A549 (cell line): ENCODE measurements at regions not wholly inside any gene's neighbourhood (a gene's known extent, or its start where the extent isn't known, plus 50 kb on each side); places are given as distances from the start of the nearest gene placed in this dataset.

Source experiments
- ATAC-seq, 2 experiments: fragments of 200-7000 bp in 1 of 2; fragments of >200 bp in 1 of 2; cut with Nextera tagmentation in 1 of 2; cut with Tn5 transposase in 1 of 2; 3 replicates each; pipeline versions ENCODE4 v1.8.0 to v1.9.1; 2018 to 2020; ENCODE audit warnings: mild to moderate bottlenecking in 1 of 2, moderate library complexity in 1 of 2
- CTCF ChIA-PET: fragments of 300-600 bp; sonication (Branson Sonifier 250); formaldehyde crosslinking; extraction: SDS; loops from one replicate; lab custom pipeline; 2021; ENCODE audit warnings: antibody characterized with exemption, inconsistent platforms; lab: Yijun Ruan, JAX
- POLR2A ChIA-PET: fragments of 350-600 bp; formaldehyde crosslinking; extraction: SDS; loops from one replicate; lab custom pipeline; 2021; ENCODE audit warnings: antibody characterized with exemption, inconsistent platforms; lab: Yijun Ruan, JAX
- DNase-seq, 2 experiments: peaks; one replicate each; pipeline versions ENCODE4 v3.0.0 to v3.0.0-alpha.2; 2011 to 2016; ENCODE audit warnings: low read depth in 1 of 2, low spot score in 1 of 2
- FAIRE-seq: peaks from 2 replicates; lab custom pipeline; 2011; peaks lifted over from hg19 to GRCh38; lab: Jason Lieb, UNC
- H3K27ac ChIP-seq, 2 experiments: fragments of >200 bp; sonication (Bioruptor Twin); formaldehyde crosslinking; 3 replicates each; pipeline ENCODE4 v1.5.1; 2016 to 2017
- H3K4me1 ChIP-seq: fragments of >200 bp; sonication (Bioruptor Twin); formaldehyde crosslinking; 3 replicates; pipeline ENCODE4 v1.6.1; 2016
- H3K4me2 ChIP-seq: fragments of >200 bp; sonication (Bioruptor Twin); formaldehyde crosslinking; 3 replicates; pipeline ENCODE4 v1.6.1; 2016
- H3K4me3 ChIP-seq: fragments of >200 bp; sonication (Bioruptor Twin); formaldehyde crosslinking; 3 replicates; pipeline ENCODE4 v1.5.1; 2016
- H3K9me3 ChIP-seq: fragments of >200 bp; sonication (Bioruptor Twin); formaldehyde crosslinking; 3 replicates; pipeline ENCODE4 v1.6.1; 2016
- CBX2 ChIP-seq: fragments of 200-600 bp; sonication (generic); IDR thresholded peaks from 2 replicates; pipeline ENCODE4 v1.6.1; 2016; ENCODE audit warnings: low read depth, mild to moderate bottlenecking, borderline replicate concordance
- CBX8 ChIP-seq: fragments of 200-600 bp; sonication (generic); IDR thresholded peaks from 2 replicates; pipeline ENCODE4 v1.6.1; 2016
- CHD4 ChIP-seq: fragments of 200-600 bp; sonication (generic); IDR thresholded peaks from 2 replicates; pipeline ENCODE4 v1.6.1; 2016; ENCODE audit warnings: antibody characterized with exemption, mild to moderate bottlenecking, borderline replicate concordance
- EHMT2 ChIP-seq: fragments of 200-600 bp; sonication (generic); IDR thresholded peaks from 2 replicates; pipeline ENCODE4 v1.6.1; 2016; ENCODE audit warnings: antibody characterized with exemption, low read depth, mild to moderate bottlenecking, moderate library complexity
- EP300 ChIP-seq, 2 experiments: fragments of >200 bp; sonication (Bioruptor Twin); formaldehyde crosslinking; IDR thresholded peaks; 2 replicates in 1 of 2; 3 replicates in 1 of 2; pipeline ENCODE4 v1.6.1; 2016 to 2017
- FOXS1 ChIP-seq: fragments of 250-450 bp; sonication (Bioruptor Pico); IDR thresholded peaks from 2 replicates; pipeline ENCODE4 v1.5.0; 2020; ENCODE audit warnings: mild to moderate bottlenecking, moderate library complexity
- HDAC2 ChIP-seq: fragments of 200-600 bp; sonication (generic); IDR thresholded peaks from 2 replicates; pipeline ENCODE4 v1.6.1; 2016
- HES2 ChIP-seq: fragments of >200 bp; sonication (Bioruptor Twin); formaldehyde crosslinking; IDR thresholded peaks from 2 replicates; pipeline ENCODE4 v1.6.1; 2016
- KDM1A ChIP-seq: fragments of 200-600 bp; sonication (generic); IDR thresholded peaks from 2 replicates; pipeline ENCODE4 v1.6.1; 2016; ENCODE audit warnings: low read depth, mild to moderate bottlenecking
- MAFK ChIP-seq: fragments of 450-650 bp; IDR thresholded peaks from 2 replicates; pipeline ENCODE4 v1.6.1; 2014; ENCODE audit not compliant: partially characterized antibody
- MAZ ChIP-seq: fragments of 150-350 bp; IDR thresholded peaks from 2 replicates; pipeline ENCODE4 v1.6.1; 2014; ENCODE audit warnings: antibody characterized with exemption, low read depth, low read length, borderline replicate concordance
- NPAS2 ChIP-seq: fragments of 250-450 bp; sonication (Bioruptor Pico); IDR thresholded peaks from 2 replicates; pipeline ENCODE4 v1.8.0; 2022; ENCODE audit warnings: mild to moderate bottlenecking, moderate library complexity, borderline replicate concordance
- PBX3 ChIP-seq: IDR thresholded peaks from 2 replicates; pipeline ENCODE4 v1.6.1; 2012
- POLR2A ChIP-seq: IDR thresholded peaks from 2 replicates; pipeline ENCODE4 v1.6.1; 2012; ENCODE audit warnings: mild to moderate bottlenecking, low read length
- RARB ChIP-seq: fragments of 250-450 bp; sonication (Bioruptor Pico); IDR thresholded peaks from 2 replicates; pipeline ENCODE4 v1.8.0; 2021; ENCODE audit warnings: mild to moderate bottlenecking, moderate library complexity
- RCOR1 ChIP-seq: fragments of 150-350 bp; IDR thresholded peaks from 2 replicates; pipeline ENCODE4 v1.6.1; 2014; ENCODE audit warnings: antibody characterized with exemption, low read length, low read depth
- SMC3 ChIP-seq: fragments of >200 bp; sonication (Bioruptor Twin); formaldehyde crosslinking; IDR thresholded peaks from 3 replicates; pipeline ENCODE4 v1.6.1; 2018; ENCODE audit warnings: inconsistent platforms
- SREBF2 ChIP-seq: fragments of 450-650 bp; IDR thresholded peaks from 2 replicates; pipeline ENCODE4 v1.6.1; 2014; ENCODE audit warnings: mild to moderate bottlenecking, moderate library complexity
- TFCP2L1 ChIP-seq: fragments of 250-450 bp; sonication (Bioruptor Pico); IDR thresholded peaks from 2 replicates; pipeline ENCODE4 v1.5.0; 2021; ENCODE audit warnings: mild to moderate bottlenecking
- TP53 ChIP-seq: fragments of 250-450 bp; sonication (Bioruptor Pico); IDR thresholded peaks from 2 replicates; pipeline ENCODE4 v1.5.0; 2021; ENCODE audit warnings: mild to moderate bottlenecking, moderate library complexity
- ZC3H11A ChIP-seq: fragments of 450-650 bp; IDR thresholded peaks from 2 replicates; pipeline ENCODE4 v1.6.1; 2014; ENCODE audit warnings: antibody characterized with exemption, mild to moderate bottlenecking
- WGBS: methylation state at CpG from one replicate; pipeline ENCODE4 v1.1.6; 2017; ENCODE audit errors: missing lambda C conversion rate; 5-methylcytosine and 5-hydroxymethylcytosine counted together
- TF ChIP-seq, protein P1 (sequence below): fragments of >200 bp; sonication (Bioruptor Twin); formaldehyde crosslinking; IDR thresholded peaks from 3 replicates; pipeline ENCODE4 v1.5.1; 2016
- TF ChIP-seq, protein P2 (sequence below): fragments of 250-450 bp; sonication (Bioruptor Pico); IDR thresholded peaks from 2 replicates; pipeline ENCODE4 v1.5.0; 2020; ENCODE audit warnings: low read depth, mild to moderate bottlenecking, moderate library complexity

DNA sequence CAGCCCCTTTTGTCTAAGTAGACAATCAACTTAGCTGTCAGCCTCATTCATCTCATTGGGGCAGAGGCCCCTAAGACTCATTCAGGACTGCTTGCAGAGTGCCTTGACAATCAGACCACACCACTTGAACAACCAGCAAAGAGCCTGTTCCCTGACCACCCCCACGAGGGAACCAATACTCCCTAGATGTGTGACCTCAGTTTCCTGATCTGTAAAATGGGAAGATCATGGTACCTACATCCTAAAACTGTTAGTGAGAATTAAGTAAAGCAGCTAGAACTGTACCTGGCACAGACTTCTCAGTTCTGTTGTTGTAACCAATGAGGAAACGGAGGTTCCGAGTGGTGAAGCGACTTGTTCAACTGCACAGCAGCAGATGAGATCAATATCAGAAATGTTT, 298.5 kb downstream of the RRAGC start:
- H3K4me3 ChIP-seq, result no peak overlapping the region
- H3K4me2 ChIP-seq, result no peak overlapping the region
- no peaks in the 10 kb centered on the region for H3K4me1 ChIP-seq
- CTCF ChIA-PET, result no interaction called here
- 66% methylated on average over 4 of the region's 4 CpGs for WGBS
- ATAC-seq (no peak), DNase-seq (no peak), FAIRE-seq (no peak)
- POLR2A ChIA-PET, result no interaction called here
- H3K9me3 ChIP-seq, result no peaks in the 10 kb centered on the region
- TF ChIP-seq MAZ (no peak), EHMT2 (no peak), PBX3 (no peak), POLR2A (no peak), RCOR1 (no peak), NPAS2 (CRISPR knock-in tag) (no peak)
- H3K27ac ChIP-seq, result no peak overlapping the region

DNA sequence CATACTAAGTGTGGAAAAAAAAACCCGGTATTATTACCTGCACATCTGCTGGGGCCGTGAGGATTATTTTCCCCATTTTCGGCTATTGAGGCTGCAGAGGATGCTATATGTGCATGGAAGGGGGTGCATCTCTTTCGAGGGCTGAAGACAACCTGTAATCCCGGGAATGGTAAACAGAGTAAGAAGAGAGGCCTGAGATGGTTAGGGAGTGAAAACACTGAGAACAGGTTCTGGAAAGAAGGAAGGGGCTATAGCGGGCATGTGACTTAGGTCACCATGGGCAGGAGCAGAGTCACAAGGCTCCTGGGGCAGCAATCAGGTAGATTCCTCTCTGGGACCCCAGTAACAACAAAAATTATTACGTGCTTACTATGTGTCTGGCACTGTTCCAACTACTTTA, 299.1 kb downstream of the RRAGC start:
- Histone ChIP-seq H3K4me2 (no peak overlapping the region), H3K4me3 (no peak overlapping the region), H3K9me3 (no peaks in the 10 kb centered on the region), H3K27ac (no peak overlapping the region), H3K4me1 (no peaks in the 10 kb centered on the region)
- ChIA-PET CTCF (no interaction called here), POLR2A (no interaction called here)
- no peak for FAIRE-seq
- ATAC-seq, result no peak
- DNase-seq, result no peak
- 52% methylated on average over 7 of the region's 7 CpGs for WGBS
- TF ChIP-seq HDAC2 (no peak), FOXS1 (CRISPR knock-in tag) (no peak), CHD4 (no peak), CBX2 (no peak), MAZ (no peak), ZC3H11A (no peak), PBX3 (no peak), EP300 (IDR thresholded peaks at IDR 0.05) (no peak), TFCP2L1 (CRISPR knock-in tag) (no peak)

GRCh38 chr1:38559446-38560165, 300.0 kb downstream of the RRAGC start:
- 73% methylated on average over 21 of the region's 33 CpGs for WGBS
- Histone ChIP-seq H3K9me3 (no peaks in the 10 kb centered on the region), H3K4me3 (no peak overlapping the region), H3K27ac (no peak overlapping the region)
- FAIRE-seq, result no peak
- CTCF ChIA-PET, result interaction anchor here (0.5 to 0.6 kb wide), 2 partner anchors 250 to 256 kb away, joined by 3 to 4 read pairs; no protein-coding TSS in a partner anchor
- POLR2A ChIA-PET, result no interaction called here
- DNase-seq, result no peak
- ATAC-seq, result no peak
- no peak for TF ChIP-seq SMC3
- TF ChIP-seq, protein P1, sequence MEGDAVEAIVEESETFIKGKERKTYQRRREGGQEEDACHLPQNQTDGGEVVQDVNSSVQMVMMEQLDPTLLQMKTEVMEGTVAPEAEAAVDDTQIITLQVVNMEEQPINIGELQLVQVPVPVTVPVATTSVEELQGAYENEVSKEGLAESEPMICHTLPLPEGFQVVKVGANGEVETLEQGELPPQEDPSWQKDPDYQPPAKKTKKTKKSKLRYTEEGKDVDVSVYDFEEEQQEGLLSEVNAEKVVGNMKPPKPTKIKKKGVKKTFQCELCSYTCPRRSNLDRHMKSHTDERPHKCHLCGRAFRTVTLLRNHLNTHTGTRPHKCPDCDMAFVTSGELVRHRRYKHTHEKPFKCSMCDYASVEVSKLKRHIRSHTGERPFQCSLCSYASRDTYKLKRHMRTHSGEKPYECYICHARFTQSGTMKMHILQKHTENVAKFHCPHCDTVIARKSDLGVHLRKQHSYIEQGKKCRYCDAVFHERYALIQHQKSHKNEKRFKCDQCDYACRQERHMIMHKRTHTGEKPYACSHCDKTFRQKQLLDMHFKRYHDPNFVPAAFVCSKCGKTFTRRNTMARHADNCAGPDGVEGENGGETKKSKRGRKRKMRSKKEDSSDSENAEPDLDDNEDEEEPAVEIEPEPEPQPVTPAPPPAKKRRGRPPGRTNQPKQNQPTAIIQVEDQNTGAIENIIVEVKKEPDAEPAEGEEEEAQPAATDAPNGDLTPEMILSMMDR, result no peak
- TF ChIP-seq POLR2A, result no peak
- no peak for TF ChIP-seq PBX3
- no peak for TF ChIP-seq RARB (CRISPR knock-in tag)
- no peak for TF ChIP-seq TP53 (CRISPR knock-in tag)
- TF ChIP-seq MAFK, result no peak
- TF ChIP-seq HES2, result no peak
- TF ChIP-seq ZC3H11A, result no peak
- TF ChIP-seq KDM1A, result no peak
- TF ChIP-seq SREBF2, result no peak
- TF ChIP-seq CBX8, result no peak
- TF ChIP-seq NPAS2 (CRISPR knock-in tag), result no peak
- no peak for TF ChIP-seq TFCP2L1 (CRISPR knock-in tag)
- TF ChIP-seq, protein P2, sequence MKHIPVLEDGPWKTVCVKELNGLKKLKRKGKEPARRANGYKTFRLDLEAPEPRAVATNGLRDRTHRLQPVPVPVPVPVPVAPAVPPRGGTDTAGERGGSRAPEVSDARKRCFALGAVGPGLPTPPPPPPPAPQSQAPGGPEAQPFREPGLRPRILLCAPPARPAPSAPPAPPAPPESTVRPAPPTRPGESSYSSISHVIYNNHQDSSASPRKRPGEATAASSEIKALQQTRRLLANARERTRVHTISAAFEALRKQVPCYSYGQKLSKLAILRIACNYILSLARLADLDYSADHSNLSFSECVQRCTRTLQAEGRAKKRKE (CRISPR knock-in tag), result no peak
- TF ChIP-seq, all 56 proteins: peak for 0
- no peaks in the 10 kb centered on the region for H3K4me1 ChIP-seq
- H3K4me2 ChIP-seq, result no peak overlapping the region
